ENCODE measurements at regions not wholly inside any gene's neighbourhood (a gene's known extent, or its start where the extent isn't known, plus 50 kb on each side); places are given as distances from the start of the nearest gene placed in this dataset.

GRCh38 chr13:91184244-91184926, 163.1 kb upstream of the MIR17HG start (continued):
- no peak for TF ChIP-seq ZSCAN18 (tag by site-specific recombination; IDR thresholded peaks at IDR 0.05)
- TF ChIP-seq ZBTB49 (tag by site-specific recombination; IDR thresholded peaks at IDR 0.05; ENCODE audit: low read depth) = no peak
- no peak for TF ChIP-seq ZFP37 (tag by site-specific recombination; IDR thresholded peaks at IDR 0.05)
- no peak for TF ChIP-seq ZNF266 (tag by site-specific recombination; IDR thresholded peaks at IDR 0.05; ENCODE audit: low read depth)

GRCh38 chr13:91185294-91185863, 162.1 kb upstream of the MIR17HG start:
- no peak overlapping the region for H3K4me3 ChIP-seq (ENCODE audit: low read depth, low read length)
- H3K4me1 ChIP-seq (ENCODE audit: control insufficient read depth, insufficient read depth, low read length) = no peaks in the 10 kb centered on the region
- H3K36me3 ChIP-seq (ENCODE audit: control insufficient read depth in 2 of 2, insufficient read depth in 1 of 2, low read length in 2 of 2) = no peaks in the 10 kb centered on the region
- ChIA-PET CTCF (interaction anchor here (0.6 to 3.0 kb wide), 6 partner anchors 23 to 142 kb away, joined by 3 to 26 read pairs (median 3); no protein-coding TSS in a partner anchor), POLR2A (no interaction called here)
- no peak for TF ChIP-seq ZBTB6 (tag by site-specific recombination; IDR thresholded peaks at IDR 0.05)
- peak; percentile 32; the same call in 1 of the 2 replicates for TF ChIP-seq ZNF654 (tag by site-specific recombination; IDR thresholded peaks at IDR 0.05; ENCODE audit: low read depth)
- TF ChIP-seq ZNF555 (tag by site-specific recombination; conservative IDR thresholded peaks at IDR 0.05) = no peak
- no peaks in the 10 kb centered on the region for H3K9me3 ChIP-seq (ENCODE audit: control insufficient read depth, insufficient read depth, low read depth, low read length)
- H3K27ac ChIP-seq (ENCODE audit: extremely low read depth, low read depth, low read length) = no peak overlapping the region

DNA sequence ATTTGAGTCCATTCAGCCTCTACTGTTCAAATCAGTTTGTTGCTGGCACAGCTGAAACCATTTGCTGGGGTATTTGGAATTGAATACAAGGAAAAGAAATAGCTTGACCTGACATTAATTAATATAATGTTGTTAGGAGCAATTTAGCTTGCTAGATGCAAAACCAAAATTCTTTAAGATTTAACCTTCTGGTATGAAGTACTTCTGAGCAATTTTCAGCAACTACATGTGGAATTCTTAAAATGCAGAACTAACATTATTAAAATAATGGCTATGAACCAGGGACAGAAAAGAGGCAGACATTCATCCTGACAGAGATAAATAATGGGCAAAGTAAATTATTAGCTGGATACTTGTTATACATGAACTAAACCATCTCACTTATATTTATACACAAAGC, 160.0 kb upstream of the MIR17HG start:
- no peak for TF ChIP-seq KLF7 (tag by site-specific recombination; IDR thresholded peaks at IDR 0.05; ENCODE audit: borderline replicate concordance)
- no peak for TF ChIP-seq ZBTB7A (tag by site-specific recombination; IDR thresholded peaks at IDR 0.05; ENCODE audit: low read depth)
- TF ChIP-seq, protein P1, sequence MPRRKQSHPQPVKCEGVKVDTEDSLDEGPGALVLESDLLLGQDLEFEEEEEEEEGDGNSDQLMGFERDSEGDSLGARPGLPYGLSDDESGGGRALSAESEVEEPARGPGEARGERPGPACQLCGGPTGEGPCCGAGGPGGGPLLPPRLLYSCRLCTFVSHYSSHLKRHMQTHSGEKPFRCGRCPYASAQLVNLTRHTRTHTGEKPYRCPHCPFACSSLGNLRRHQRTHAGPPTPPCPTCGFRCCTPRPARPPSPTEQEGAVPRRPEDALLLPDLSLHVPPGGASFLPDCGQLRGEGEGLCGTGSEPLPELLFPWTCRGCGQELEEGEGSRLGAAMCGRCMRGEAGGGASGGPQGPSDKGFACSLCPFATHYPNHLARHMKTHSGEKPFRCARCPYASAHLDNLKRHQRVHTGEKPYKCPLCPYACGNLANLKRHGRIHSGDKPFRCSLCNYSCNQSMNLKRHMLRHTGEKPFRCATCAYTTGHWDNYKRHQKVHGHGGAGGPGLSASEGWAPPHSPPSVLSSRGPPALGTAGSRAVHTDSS (tag by site-specific recombination; IDR thresholded peaks at IDR 0.05) = no peak
- TF ChIP-seq, protein P2, sequence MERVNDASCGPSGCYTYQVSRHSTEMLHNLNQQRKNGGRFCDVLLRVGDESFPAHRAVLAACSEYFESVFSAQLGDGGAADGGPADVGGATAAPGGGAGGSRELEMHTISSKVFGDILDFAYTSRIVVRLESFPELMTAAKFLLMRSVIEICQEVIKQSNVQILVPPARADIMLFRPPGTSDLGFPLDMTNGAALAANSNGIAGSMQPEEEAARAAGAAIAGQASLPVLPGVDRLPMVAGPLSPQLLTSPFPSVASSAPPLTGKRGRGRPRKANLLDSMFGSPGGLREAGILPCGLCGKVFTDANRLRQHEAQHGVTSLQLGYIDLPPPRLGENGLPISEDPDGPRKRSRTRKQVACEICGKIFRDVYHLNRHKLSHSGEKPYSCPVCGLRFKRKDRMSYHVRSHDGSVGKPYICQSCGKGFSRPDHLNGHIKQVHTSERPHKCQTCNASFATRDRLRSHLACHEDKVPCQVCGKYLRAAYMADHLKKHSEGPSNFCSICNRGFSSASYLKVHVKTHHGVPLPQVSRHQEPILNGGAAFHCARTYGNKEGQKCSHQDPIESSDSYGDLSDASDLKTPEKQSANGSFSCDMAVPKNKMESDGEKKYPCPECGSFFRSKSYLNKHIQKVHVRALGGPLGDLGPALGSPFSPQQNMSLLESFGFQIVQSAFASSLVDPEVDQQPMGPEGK (tag by site-specific recombination; IDR thresholded peaks at IDR 0.05) = no peak
- no peak for TF ChIP-seq ZNF335 (tag by site-specific recombination; conservative IDR thresholded peaks at IDR 0.05)
- no peak for TF ChIP-seq ZNF654 (tag by site-specific recombination; IDR thresholded peaks at IDR 0.05; ENCODE audit: low read depth)
- TF ChIP-seq ZNF2 (tag by site-specific recombination; IDR thresholded peaks at IDR 0.05) = no peak
- TF ChIP-seq ZNF791 (tag by site-specific recombination; IDR thresholded peaks at IDR 0.05) = no peak
- CTCF ChIA-PET = interaction anchor here (1.0 kb wide), 1 partner anchor 31 kb away, joined by 6 read pairs; no protein-coding TSS in a partner anchor

More for the DNA sequence above, 160.0 kb upstream of the MIR17HG start:
- H3K4me1 ChIP-seq (ENCODE audit: control insufficient read depth, insufficient read depth, low read length) = no peaks in the 10 kb centered on the region
- H3K27ac ChIP-seq (ENCODE audit: extremely low read depth, low read depth, low read length) = no peak overlapping the region
- POLR2A ChIA-PET = no interaction called here
- no peaks in the 10 kb centered on the region for H3K9me3 ChIP-seq (ENCODE audit: control insufficient read depth, insufficient read depth, low read depth, low read length)
- H3K4me3 ChIP-seq (ENCODE audit: low read depth, low read length) = no peak overlapping the region
- no peaks in the 10 kb centered on the region for H3K36me3 ChIP-seq (ENCODE audit: control insufficient read depth in 2 of 2, insufficient read depth in 1 of 2, low read length in 2 of 2)

Data from HEK293 (cell line).